HG02885 (cell line): ENCODE measurements at regions not wholly inside any gene's neighbourhood (a gene's known extent, or its start where the extent isn't known, plus 50 kb on each side); places are given as distances from the start of the nearest gene placed in this dataset.

Source experiments
- ATAC-seq: cut with Tn5 transposase; IDR thresholded peaks from one replicate; pipeline ENCODE4 v1.9.1; 2021; ENCODE audit warnings: mild to moderate bottlenecking; ENCODE audit not compliant: unreplicated experiment, poor library complexity

DNA sequence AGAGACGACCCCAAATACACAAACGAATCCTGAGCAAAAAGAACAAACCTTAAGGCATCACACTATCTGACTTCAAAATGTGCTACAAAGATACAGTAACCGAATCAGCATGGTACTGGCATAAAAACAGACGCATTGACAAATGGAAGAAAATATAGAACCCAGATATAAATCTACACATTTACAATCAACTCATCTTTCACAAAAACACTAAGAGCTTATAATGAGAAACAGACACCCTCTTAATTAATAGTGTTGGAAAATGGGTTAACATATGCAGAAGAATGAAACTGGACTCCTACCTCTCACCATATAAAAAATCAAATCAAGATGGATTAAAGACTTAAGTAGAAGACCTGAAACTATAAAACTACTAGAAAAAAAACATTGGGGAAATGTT, 130.3 kb upstream of the DCBLD2 start:
- ATAC-seq, result no peak

DNA sequence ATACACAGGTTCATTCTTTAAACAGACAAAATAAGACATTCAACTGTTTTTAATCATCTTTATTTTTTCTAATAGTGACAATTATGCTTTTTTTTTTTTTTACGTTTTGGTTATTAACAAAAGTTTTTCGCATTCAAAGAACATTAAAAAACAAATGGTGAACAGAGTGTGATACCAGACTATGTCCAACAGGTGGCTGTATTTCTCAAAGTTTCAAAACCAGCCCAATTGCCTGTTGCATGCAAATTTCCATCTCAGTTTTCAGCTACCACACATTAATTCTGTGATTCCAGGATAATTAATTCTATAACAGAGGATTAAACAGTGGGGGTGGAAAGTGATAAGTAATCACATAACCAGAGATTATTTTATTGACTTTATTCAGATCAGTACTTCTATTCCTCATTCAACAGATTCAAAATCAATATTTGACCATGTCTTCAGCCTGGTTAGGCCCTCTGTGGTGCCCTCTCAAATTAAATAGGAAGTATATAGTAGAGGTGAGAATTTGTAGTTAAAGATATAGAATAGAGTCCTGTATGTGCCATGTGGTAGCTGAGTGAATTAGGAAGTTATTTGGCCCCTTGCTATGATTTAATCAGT, 122.2 kb upstream of the DCBLD2 start:
- peak; percentile 91 for ATAC-seq

DNA sequence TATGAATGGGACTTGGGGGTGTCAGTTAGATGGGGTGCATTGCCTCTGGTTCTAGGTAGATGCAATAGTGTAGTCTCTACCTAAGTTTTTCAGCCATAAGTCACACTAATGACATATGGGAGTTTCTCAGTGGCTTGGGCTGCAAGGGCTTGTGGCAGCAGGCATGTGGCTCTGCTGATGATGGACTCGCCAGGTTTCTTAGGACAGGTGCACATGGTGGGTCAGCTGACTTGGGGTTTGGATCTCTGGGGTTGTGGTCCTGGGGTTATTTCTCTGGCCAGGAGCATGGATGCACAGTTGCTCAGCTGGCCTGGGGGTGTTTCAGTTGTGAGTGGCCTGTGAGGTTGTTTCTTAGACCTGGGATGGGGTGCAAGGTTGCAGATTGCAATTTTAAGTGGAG, 120.0 kb upstream of the DCBLD2 start:
- no peak for ATAC-seq

DNA sequence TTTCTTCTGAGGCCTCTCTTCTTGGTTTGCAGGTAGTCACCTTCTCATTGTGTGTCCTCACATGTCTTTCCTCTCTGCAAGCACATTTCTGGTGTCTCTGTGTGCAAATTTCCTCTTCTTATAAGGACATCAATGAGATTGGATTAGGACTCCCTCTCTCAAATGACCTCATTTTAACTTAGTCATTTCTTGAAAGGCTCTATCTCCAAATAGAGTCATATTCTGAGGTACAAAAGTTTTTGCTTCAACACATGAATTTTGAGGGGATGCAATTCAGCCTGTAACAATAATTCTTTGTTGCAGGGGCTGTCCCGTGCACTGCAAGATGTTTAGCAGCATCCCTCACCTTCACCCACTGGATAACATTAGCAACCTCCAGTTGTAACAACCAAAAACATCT, 115.0 kb upstream of the DCBLD2 start:
- no peak for ATAC-seq

DNA sequence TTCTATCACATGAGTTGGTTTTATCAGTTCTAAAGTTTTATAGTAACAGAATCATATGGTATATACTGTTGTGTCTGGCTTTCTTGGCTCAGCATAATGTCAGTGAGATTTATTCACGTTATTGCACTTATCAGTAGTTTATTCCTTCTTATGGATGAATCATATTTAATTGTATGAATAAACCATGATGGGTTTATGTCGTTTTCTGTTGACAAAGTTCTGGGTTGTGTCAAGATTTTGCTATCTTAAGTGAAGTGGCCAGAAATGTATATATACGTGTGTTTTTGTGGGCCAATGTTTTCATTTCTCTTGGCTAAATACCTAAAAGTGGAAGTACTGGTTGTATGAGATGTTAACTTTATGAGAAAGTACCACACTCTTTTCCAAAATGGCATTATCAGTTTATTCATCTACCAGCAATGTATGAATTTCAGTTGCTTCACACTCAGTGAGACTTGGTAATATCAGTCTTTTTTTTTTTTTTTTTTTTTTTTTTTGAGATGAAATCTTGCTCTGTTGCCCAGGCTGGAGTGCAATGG, 112.4 kb upstream of the DCBLD2 start:
- ATAC-seq, result no peak

DNA sequence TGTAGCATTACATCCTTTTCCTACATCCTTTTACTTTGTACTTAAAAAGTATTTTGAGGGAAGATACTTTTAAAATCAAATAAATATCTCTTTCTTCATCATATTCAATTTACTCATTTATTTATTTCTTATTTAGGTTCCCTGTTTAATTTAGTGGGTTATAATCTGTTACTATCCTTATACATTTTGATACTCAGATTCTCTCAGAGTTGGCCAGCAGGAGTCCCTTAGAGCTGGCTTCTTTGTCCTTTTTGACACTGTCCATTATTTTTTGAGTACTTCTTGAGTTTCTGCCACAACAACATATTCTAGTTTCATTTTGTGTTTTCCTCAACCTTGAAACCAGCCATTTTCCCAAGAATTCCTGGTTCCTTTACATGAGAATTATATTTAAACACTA, 111.6 kb upstream of the DCBLD2 start:
- ATAC-seq, result no peak

DNA sequence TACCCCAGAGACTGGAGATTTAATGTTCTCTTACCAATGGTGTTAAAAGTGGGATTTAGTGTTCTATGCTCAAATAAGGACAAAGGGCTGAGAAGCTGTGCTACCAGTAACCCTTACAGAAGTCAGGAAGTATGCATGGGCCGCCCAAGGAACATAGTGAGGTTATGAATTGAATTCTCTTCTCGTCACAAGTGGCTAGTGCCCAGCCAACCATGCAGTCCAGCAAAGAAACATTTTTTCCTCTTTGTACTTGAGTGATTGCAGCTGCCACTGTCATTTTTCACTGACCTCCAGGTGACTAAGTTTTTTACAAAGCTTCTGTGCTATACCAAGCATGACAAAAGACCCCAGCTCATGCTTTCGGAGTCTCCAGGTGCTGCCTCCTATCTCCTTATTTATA, 110.6 kb upstream of the DCBLD2 start:
- peak; percentile 94 for ATAC-seq

DNA sequence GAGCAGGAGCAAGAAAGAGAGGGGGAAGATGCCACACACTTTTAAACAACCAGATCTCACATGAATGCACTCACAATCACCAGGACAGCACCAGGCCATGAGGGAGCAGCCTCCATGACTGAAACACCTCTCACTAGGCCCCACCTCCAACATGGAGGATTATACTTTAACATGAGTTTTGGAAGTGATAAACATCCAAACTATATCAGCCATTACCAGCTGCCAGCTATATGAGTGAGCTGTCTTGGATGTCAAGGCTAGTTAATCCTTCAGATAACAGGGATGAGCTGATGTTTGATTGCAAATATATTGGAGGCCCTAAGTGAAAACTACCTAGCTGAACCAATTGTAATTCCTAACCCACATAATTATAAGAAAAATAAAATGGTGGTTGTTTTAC, 108.4 kb upstream of the DCBLD2 start:
- ATAC-seq, result no peak

DNA sequence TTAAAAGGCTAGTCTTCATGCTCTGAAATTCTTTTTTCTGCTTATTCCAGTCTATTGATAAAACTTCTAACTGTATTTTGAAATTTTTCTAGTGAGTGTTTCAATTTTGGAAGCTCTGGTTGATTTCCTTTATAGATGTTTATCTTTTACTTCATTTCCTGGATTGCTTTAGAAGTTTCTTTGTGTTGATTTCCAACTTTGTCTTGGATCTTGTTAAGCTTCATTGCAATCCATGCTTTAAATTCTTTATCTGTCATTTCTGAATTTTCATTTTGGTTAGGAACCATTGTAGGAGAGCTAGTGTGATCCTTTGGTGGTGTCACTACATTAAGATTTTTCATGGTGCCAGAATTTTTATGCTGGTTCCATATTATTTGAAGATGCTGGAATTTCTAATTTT, 105.2 kb upstream of the DCBLD2 start:
- ATAC-seq, result no peak

DNA sequence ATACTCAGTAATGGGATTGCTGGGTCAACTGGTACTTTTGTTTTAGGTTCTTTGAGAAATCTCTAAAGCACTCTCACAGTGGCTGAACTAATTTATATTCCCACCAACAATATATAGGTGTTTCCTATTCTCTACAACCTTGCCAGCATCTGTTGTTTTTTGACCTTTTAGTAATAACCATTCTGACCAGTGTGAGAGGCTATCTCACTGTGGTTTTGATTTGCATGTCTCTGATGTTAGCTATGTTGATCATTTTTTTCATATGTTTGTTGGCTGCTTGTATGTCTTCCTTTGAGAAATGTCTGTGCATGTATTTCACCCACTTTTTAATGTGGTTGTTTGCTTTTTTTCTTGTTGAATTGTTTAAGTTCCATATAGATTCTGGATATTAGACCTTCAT, 98.2 kb upstream of the DCBLD2 start:
- peak; percentile 49 for ATAC-seq

DNA sequence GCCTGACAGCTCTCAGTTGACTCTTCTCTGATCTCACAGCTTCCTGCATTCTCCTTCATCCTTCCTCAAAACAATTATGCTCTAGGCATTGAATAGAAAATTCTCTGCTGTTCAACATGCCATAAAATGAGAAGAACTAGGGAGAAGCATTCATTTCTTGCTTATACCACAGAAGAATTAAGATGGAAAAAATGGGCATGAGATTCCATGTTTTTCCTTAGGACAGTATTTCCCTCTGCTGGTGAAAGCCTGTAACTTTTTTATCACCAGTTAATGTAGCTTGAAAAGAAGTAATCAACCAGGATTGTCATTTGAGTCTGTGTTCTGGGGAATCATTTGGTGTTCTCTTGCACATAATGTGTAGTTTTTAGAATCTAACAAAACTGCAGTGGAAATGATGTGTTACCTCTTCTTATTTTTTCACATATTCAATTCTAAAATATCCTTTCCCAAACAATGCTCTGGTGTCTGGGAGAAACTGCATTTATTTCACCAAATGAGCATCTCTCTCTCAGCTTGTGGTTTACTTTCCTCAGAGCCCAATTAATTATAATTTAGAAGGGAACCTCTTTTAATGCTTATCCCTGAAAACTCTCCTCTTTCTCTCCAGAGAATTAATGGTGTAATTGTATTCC, 92.8 kb upstream of the DCBLD2 start:
- no peak for ATAC-seq

DNA sequence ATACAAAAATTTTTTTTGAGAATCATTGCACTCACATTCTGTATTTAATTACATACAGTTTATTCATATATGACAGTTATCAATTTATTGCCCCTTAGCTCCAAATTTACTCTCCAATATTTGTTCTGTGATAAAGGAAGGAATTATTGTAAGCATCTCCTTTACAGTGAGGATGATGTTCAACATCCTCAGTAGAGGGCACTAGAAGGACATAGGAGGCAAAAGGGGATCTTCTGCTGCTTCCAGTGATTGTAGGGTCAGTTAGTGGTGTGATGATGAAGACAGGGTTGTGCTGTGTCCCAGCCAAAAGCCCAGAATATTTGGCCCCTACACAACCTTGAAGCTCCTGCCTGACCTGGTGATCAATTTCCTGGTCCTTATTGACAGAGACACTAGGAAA, 89.9 kb upstream of the DCBLD2 start:
- ATAC-seq, result no peak

DNA sequence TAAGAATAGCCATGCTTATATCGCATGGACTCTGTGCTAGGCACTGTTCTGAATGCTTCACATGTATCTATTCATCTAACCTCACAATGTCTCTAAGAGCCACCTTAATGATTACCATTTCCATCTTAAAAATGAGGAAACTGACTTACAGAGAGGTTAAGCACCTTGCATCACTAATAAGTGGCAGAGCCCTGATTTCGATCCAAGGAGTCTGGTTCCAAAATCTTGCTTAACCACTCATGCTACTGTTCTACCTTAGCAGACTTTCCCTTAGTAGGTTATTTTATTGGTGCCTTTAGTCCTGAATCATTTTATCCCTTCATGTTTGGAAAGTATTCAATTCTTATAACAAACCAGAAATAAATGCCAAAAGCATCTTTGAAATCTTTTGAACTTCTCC, 89.2 kb upstream of the DCBLD2 start:
- no peak for ATAC-seq

DNA sequence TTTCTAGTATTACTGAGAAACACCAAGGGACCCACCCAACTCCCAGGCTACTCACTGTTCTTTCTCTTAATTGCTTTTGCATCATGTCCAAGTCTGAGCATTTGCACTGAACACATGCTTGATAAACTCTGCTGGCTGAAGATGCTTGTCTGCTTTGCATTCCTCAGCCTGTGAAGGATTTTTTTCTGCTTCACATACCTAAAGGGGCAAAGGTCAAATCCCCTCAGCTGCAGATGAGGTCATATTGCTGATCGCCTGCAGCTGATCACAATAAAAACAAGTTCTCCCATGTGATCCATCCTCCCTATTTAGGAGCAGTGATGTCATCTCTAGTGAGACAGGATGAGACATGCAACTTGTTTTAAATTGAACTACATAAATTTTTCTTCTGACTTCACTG, 84.6 kb upstream of the DCBLD2 start:
- ATAC-seq, result no peak

DNA sequence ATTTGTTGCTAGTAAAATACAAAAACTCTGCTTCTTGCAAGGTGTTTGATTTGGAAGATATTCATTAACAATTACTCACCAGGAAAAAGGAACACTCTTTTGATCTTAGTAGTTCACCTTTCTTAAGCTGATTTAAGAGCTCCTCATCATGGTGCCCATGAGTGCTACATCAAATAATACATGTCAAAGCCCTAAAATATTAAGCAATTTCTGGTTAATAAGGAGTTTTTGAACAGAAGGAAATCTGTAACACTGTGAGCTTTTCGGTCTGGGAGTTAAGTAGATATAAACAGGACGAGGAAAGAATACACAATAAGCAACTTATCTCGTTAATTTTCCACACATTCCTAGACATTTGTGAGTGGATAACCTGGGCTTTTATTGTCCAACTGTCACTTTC, 83.9 kb upstream of the DCBLD2 start:
- ATAC-seq, result no peak

DNA sequence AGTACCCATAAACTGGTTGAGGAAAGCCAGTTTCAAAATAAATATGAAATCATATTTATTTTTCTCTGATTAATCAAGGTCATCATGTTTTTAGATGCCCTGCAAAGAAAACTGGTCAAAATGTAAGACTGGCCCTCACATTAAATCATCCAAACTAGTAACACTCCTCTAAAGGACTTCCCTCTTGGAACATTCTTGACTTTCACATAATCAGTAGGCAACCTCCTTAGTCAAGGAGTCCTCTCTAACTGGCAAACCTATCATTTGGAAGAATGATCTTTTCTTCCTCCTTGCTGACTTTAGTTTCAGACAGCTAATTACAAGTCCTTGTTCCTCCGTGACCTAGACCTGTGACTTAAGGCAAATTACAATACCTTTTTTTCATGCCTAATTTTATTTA, 82.5 kb upstream of the DCBLD2 start:
- no peak for ATAC-seq

DNA sequence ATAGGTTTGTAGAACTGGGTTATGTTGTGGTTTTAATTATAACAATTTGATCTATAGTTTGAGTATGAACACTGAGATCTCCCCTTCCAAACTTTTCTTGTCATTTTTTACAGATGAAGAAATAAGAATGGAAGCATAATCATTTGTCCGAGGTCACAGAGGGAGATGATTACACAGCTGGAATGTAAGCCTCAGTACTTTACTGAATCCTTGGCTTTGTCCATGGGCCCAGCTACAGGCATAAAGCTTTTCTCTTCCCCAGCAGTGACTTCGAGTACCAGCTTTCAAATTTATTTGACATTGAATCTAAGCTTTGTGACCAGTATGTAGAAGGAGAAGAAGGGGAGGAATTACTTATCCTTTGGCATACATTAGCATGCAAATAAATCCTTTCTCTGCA, 80.9 kb upstream of the DCBLD2 start:
- ATAC-seq, result no peak

DNA sequence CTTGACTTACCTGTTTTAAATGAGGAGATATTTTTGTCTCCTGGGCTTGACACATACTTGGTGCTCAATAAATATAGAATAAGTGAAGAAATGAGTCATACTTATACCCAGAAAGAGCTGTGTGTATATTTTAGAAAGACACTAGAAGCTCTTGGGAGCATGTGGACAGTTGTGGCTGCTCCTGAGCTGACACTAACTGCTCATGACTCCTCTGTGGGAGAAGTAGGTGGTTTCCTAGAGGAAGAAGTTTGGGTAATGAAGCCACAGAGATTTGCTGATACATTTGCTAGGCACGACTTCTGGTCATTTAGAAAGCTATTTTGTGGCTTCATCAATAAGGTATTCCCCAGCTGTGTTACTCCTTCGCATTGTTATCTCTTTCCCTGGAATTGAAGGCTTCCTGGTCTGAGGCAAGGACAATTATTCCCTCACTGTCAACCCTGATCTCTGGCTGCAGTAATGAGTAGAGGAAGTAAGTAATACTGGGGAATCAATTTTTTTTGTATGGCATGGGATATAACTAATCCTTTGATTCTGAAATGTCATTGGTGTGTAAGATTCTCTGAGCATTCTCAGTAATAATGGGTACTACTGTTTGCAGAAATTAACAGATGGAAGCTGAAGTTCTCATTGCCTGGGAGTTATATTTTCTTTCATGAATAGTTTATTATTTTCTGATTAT, 79.6 kb upstream of the DCBLD2 start:
- ATAC-seq, result peak; percentile 97

DNA sequence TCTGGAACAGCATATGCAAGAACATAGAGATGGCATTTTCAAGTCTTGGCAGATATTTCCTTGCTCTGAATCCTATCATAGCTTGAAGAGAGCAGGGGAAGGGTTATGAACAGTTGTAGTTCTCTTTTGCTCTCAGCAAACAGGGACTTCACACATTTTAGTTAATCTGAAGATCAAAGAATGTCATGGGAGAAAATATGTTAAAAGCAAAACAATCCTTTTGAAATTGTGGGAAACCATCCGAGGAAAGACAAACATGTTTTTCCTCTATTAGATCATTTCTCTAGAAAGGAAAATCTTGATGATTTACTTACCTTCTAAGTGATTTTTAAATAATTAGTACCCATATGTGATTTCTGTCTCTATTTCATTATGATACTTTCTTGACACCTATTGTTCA, 77.8 kb upstream of the DCBLD2 start:
- no peak for ATAC-seq

DNA sequence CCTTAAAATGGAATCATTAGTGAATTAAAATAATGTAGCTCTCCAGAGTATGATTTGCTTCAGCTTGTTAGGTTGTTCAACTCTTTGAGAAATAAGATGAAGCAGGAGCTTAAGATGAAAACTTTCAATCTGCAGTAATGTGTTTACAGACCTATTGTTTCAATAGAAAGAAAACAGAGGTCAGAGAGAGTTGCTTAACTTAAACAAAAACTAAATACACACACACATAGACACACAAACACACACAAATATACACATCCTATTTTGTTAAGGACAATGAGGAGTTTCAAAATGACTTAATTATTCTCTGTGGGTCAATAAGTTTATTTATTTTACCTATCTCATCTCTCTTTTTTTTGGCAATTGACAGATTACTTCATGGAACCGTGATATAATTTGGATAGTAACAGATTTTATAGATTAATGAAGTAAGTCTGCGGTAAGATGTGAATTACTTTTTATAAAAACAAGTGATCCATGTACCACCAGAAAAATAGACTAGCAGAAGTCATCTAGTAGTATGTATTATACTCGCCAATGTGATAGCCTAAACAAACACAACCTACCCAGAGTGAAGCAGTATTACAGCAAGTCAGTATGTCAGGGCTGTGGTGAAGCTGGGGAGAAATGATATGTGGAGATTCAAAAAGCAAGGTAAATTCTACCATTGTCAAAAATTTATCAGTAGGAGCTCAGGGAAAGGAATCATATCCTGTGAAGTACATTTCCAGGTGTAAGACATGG, 76.7 kb upstream of the DCBLD2 start:
- no peak for ATAC-seq

DNA sequence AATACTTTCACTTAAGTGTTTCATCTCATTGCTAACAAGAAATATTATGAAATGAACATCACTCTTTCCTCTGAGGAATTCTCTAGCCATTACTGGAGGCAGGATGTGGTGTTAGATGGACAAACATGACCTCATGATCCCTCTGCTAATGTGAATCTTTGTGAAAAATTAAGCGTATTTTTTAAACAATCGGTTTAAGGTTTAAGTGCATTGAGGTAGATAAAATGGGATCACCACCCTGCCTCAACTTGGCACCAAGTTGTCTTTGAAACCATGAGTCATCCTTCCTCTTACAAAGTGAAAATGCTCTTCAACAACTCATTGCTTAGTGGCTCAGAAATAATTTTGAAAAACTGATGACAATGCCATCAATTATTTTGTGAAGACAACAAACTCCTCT, 76.0 kb upstream of the DCBLD2 start:
- ATAC-seq, result no peak
